HEK293 (cell line): ENCODE measurements at regions not wholly inside any gene's neighbourhood (a gene's known extent, or its start where the extent isn't known, plus 50 kb on each side); places are given as distances from the start of the nearest gene placed in this dataset.

ENCODE experiments used
- CTCF ChIA-PET: fragments of 350-600 bp; formaldehyde crosslinking; extraction: SDS; loops from one replicate; lab custom pipeline; 2021; ENCODE audit warnings: antibody characterized with exemption; lab: Yijun Ruan, JAX
- POLR2A ChIA-PET: fragments of 300-600 bp; formaldehyde crosslinking; extraction: SDS; loops from one replicate; lab custom pipeline; 2020; ENCODE audit warnings: antibody characterized with exemption, inconsistent platforms; lab: Yijun Ruan, JAX
- H3K27ac ChIP-seq: fragments of 200-500 bp; sonication (Bioruptor generic); 2 replicates; pipeline ENCODE4 v1.5.1; 2014; ENCODE audit warnings: low read depth, low read length, control low read depth, inconsistent platforms; ENCODE audit errors: extremely low read depth
- H3K36me3 ChIP-seq, 2 experiments: fragments of 200-500 bp in 1 of 2; sonication (Bioruptor generic) in 1 of 2; 1 replicate in 1 of 2; 2 replicates in 1 of 2; pipeline ENCODE4 v1.5.1; 2014 to 2017; ENCODE audit warnings: inconsistent platforms in 2 of 2, low read length in 2 of 2; ENCODE audit not compliant: control insufficient read depth in 2 of 2, insufficient read depth in 1 of 2
- H3K4me1 ChIP-seq: fragments of 200-500 bp; sonication (Bioruptor generic); 2 replicates; pipeline ENCODE4 v1.5.1; 2014; ENCODE audit warnings: mild to moderate bottlenecking, low read length, inconsistent platforms; ENCODE audit not compliant: control insufficient read depth, insufficient read depth
- H3K4me3 ChIP-seq: 2 replicates; pipeline ENCODE4 v1.5.1; 2011; ENCODE audit warnings: low read depth, mild to moderate bottlenecking, control low read depth, low read length, moderate library complexity
- H3K9me3 ChIP-seq: fragments of 200-500 bp; sonication (Bioruptor generic); 2 replicates; pipeline ENCODE4 v1.5.1; 2014; ENCODE audit warnings: low read depth, low read length, inconsistent platforms; ENCODE audit not compliant: control insufficient read depth, insufficient read depth
- BCL11A ChIP-seq: fragments of 450-650 bp; formaldehyde crosslinking; IDR thresholded peaks from 2 replicates; pipeline ENCODE4 v1.5.1; 2016; ENCODE audit warnings: low read depth, missing biosample characterization, missing genetic modification characterization
- HOXA7 ChIP-seq: sonication (generic); formaldehyde crosslinking; IDR thresholded peaks from 2 replicates; pipeline ENCODE4 v1.8.1; 2022; ENCODE audit warnings: missing genetic modification reagents, borderline replicate concordance
- KLF7 ChIP-seq: fragments of 450-650 bp; formaldehyde crosslinking; IDR thresholded peaks from 2 replicates; pipeline ENCODE4 v1.5.1; 2016; ENCODE audit warnings: missing biosample characterization, missing genetic modification characterization, borderline replicate concordance
- REPIN1 ChIP-seq: fragments of 450-650 bp; formaldehyde crosslinking; IDR thresholded peaks from 2 replicates; pipeline ENCODE4 v1.5.1; 2017; ENCODE audit warnings: missing biosample characterization, missing genetic modification characterization, low read depth
- SETDB1 ChIP-seq: IDR thresholded peaks from one replicate; pipeline ENCODE4 v1.6.1; 2017; ENCODE audit warnings: mild to moderate bottlenecking, low read length, moderate library complexity, mixed read lengths; ENCODE audit not compliant: insufficient read length
- TRIM28 ChIP-seq: IDR thresholded peaks from 2 replicates; pipeline ENCODE4 v1.6.1; 2011; ENCODE audit warnings: low read length, control low read depth, borderline replicate concordance
- ZFHX2 ChIP-seq: fragments of 450-650 bp; formaldehyde crosslinking; conservative IDR thresholded peaks from 2 replicates; pipeline ENCODE4 v1.5.1; 2016; ENCODE audit warnings: missing biosample characterization, missing genetic modification characterization
- ZFP3 ChIP-seq: fragments of 450-650 bp; formaldehyde crosslinking; IDR thresholded peaks from 2 replicates; pipeline ENCODE4 v1.5.1; 2016; ENCODE audit warnings: low read depth, missing biosample characterization, missing genetic modification characterization
- ZNF10 ChIP-seq: fragments of 450-650 bp; formaldehyde crosslinking; IDR thresholded peaks from 2 replicates; pipeline ENCODE4 v1.5.1; 2017; ENCODE audit warnings: missing biosample characterization, missing genetic modification characterization
- ZNF121 ChIP-seq: fragments of 450-650 bp; formaldehyde crosslinking; IDR thresholded peaks from 2 replicates; pipeline ENCODE4 v1.5.1; 2016; ENCODE audit warnings: missing biosample characterization, missing genetic modification characterization
- ZNF169 ChIP-seq: fragments of 450-650 bp; formaldehyde crosslinking; IDR thresholded peaks from 2 replicates; pipeline ENCODE4 v1.5.1; 2016; ENCODE audit warnings: missing biosample characterization, missing genetic modification characterization
- ZNF2 ChIP-seq: fragments of 450-650 bp; formaldehyde crosslinking; IDR thresholded peaks from 2 replicates; pipeline ENCODE4 v1.5.1; 2016; ENCODE audit warnings: missing biosample characterization, missing genetic modification characterization
- ZNF341 ChIP-seq: fragments of 450-650 bp; formaldehyde crosslinking; IDR thresholded peaks from 2 replicates; pipeline ENCODE4; 2016; ENCODE audit warnings: low read depth, missing biosample characterization, missing genetic modification characterization
- ZNF423 ChIP-seq: fragments of 450-650 bp; formaldehyde crosslinking; IDR thresholded peaks from 2 replicates; pipeline ENCODE4 v1.5.1; 2016; ENCODE audit warnings: missing biosample characterization, missing genetic modification characterization
- ZNF530 ChIP-seq: fragments of 450-650 bp; formaldehyde crosslinking; IDR thresholded peaks from 2 replicates; pipeline ENCODE4 v1.5.1; 2016; ENCODE audit warnings: low read depth, missing biosample characterization, missing genetic modification characterization
- ZNF544 ChIP-seq: fragments of 450-650 bp; formaldehyde crosslinking; IDR thresholded peaks from 2 replicates; pipeline ENCODE4 v1.5.0; 2017; ENCODE audit warnings: missing biosample characterization, missing genetic modification characterization
- ZNF624 ChIP-seq: fragments of 450-650 bp; formaldehyde crosslinking; IDR thresholded peaks from 2 replicates; pipeline ENCODE4 v1.5.1; 2017; ENCODE audit warnings: missing biosample characterization, missing genetic modification characterization
- ZNF654 ChIP-seq: fragments of 450-650 bp; formaldehyde crosslinking; IDR thresholded peaks from 2 replicates; pipeline ENCODE4 v1.5.1; 2016; ENCODE audit warnings: low read depth, missing biosample characterization, missing genetic modification characterization
- ZNF707 ChIP-seq: fragments of 450-650 bp; formaldehyde crosslinking; IDR thresholded peaks from 2 replicates; pipeline ENCODE4 v1.5.1; 2016; ENCODE audit warnings: missing biosample characterization, missing genetic modification characterization
- TF ChIP-seq, protein P1 (sequence below): fragments of 450-650 bp; formaldehyde crosslinking; IDR thresholded peaks from 2 replicates; pipeline ENCODE4 v1.5.1; 2016; ENCODE audit warnings: missing biosample characterization, missing genetic modification characterization
- TF ChIP-seq, protein P2 (sequence below): IDR thresholded peaks from 2 replicates; pipeline ENCODE4 v1.6.1; 2011; ENCODE audit warnings: mild to moderate bottlenecking, low read depth, low read length, borderline replicate concordance
- TF ChIP-seq, protein P3 (sequence below): fragments of 450-650 bp; IDR thresholded peaks from 2 replicates; pipeline ENCODE4 v1.5.1; 2018; ENCODE audit warnings: missing biosample characterization, mild to moderate bottlenecking, missing genetic modification characterization
- TF ChIP-seq, protein P4 (sequence below): fragments of 450-650 bp; formaldehyde crosslinking; IDR thresholded peaks from 2 replicates; pipeline ENCODE4 v1.5.1; 2016; ENCODE audit warnings: missing biosample characterization, missing genetic modification characterization
- TF ChIP-seq, protein P5 (sequence below): fragments of 450-650 bp; formaldehyde crosslinking; IDR thresholded peaks from 2 replicates; pipeline ENCODE4 v1.5.1; 2016; ENCODE audit warnings: missing biosample characterization, missing genetic modification characterization

DNA sequence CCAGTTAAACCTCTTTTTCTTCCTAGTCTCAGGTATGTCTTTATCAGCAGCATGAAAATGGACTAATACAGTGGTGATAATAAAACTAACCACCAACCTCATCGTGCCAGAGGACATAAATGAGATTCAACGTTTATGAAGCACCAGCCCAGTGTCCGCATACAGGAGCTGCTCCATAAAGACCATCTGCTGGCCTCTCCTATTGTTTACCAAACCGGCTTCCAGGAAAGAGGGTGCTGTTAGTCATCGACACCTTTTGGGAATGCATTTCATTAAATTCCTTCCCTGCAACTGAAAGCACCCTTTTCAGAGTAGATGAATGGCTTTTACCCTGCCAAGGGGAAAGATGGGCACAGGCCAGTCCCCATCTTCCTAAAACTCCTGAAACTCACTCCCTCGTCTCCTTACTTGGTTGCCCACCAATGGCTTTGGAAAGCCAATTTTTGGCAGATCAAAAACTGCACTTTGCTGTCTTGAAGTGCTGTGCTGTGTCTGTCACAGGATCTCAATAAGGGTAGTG, 122.1 kb downstream of the AQP9 start:
- CTCF ChIA-PET: no interaction called here
- no peaks in the 10 kb centered on the region; the same call in 1 of the 2 replicates for H3K4me1 ChIP-seq
- H3K36me3 ChIP-seq: no peaks in the 10 kb centered on the region
- H3K9me3 ChIP-seq: no peaks in the 10 kb centered on the region
- TF ChIP-seq ZNF423 (tag by site-specific recombination) (no peak), ZNF624 (tag by site-specific recombination) (no peak), ZNF341 (tag by site-specific recombination) (no peak), ZNF530 (tag by site-specific recombination) (no peak), ZNF169 (tag by site-specific recombination) (no peak), HOXA7 (no peak), SETDB1 (no peak)
- H3K4me3 ChIP-seq: no peak overlapping the region
- POLR2A ChIA-PET: no interaction called here
- H3K27ac ChIP-seq: no peak overlapping the region

DNA sequence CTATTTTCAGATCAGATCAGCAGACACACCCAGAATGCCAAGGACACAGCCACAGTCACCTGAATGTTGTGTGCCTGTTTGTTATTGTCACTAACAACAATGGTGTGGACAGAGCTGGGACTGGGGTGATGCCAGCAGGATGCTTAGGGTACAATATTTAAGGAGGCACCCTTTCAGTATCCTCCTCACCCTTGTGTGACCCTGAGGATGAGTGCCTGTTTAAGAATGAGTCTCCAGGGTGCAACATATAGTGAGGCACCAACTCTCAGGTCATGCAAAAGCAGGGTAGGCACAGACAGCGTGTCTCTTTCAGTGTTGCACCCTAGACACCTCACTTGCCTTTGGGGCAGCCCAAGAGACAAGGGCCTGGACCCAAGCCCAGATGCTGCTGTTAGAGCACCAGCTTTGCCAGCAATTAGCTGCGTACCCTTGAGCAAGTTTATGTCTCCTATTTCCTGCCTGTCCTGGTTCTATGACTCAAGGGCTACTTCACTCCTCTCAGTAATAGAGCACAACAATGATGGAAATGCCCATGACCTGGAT, 122.6 kb downstream of the AQP9 start:
- CTCF ChIA-PET: no interaction called here
- H3K36me3 ChIP-seq: no peaks in the 10 kb centered on the region
- H3K4me3 ChIP-seq: no peak overlapping the region
- no peaks in the 10 kb centered on the region for H3K9me3 ChIP-seq
- TF ChIP-seq, protein P1, sequence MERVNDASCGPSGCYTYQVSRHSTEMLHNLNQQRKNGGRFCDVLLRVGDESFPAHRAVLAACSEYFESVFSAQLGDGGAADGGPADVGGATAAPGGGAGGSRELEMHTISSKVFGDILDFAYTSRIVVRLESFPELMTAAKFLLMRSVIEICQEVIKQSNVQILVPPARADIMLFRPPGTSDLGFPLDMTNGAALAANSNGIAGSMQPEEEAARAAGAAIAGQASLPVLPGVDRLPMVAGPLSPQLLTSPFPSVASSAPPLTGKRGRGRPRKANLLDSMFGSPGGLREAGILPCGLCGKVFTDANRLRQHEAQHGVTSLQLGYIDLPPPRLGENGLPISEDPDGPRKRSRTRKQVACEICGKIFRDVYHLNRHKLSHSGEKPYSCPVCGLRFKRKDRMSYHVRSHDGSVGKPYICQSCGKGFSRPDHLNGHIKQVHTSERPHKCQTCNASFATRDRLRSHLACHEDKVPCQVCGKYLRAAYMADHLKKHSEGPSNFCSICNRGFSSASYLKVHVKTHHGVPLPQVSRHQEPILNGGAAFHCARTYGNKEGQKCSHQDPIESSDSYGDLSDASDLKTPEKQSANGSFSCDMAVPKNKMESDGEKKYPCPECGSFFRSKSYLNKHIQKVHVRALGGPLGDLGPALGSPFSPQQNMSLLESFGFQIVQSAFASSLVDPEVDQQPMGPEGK (tag by site-specific recombination): no peak
- TF ChIP-seq ZNF121 (tag by site-specific recombination) (no peak), ZNF544 (tag by site-specific recombination) (no peak), ZNF10 (tag by site-specific recombination) (no peak), ZNF707 (tag by site-specific recombination) (no peak), ZNF654 (no peak), ZNF423 (tag by site-specific recombination) (no peak), ZNF2 (no peak), ZFP3 (no peak)
- TF ChIP-seq, protein P2, sequence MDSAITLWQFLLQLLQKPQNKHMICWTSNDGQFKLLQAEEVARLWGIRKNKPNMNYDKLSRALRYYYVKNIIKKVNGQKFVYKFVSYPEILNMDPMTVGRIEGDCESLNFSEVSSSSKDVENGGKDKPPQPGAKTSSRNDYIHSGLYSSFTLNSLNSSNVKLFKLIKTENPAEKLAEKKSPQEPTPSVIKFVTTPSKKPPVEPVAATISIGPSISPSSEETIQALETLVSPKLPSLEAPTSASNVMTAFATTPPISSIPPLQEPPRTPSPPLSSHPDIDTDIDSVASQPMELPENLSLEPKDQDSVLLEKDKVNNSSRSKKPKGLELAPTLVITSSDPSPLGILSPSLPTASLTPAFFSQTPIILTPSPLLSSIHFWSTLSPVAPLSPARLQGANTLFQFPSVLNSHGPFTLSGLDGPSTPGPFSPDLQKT: no peak
- TF ChIP-seq, protein P3, sequence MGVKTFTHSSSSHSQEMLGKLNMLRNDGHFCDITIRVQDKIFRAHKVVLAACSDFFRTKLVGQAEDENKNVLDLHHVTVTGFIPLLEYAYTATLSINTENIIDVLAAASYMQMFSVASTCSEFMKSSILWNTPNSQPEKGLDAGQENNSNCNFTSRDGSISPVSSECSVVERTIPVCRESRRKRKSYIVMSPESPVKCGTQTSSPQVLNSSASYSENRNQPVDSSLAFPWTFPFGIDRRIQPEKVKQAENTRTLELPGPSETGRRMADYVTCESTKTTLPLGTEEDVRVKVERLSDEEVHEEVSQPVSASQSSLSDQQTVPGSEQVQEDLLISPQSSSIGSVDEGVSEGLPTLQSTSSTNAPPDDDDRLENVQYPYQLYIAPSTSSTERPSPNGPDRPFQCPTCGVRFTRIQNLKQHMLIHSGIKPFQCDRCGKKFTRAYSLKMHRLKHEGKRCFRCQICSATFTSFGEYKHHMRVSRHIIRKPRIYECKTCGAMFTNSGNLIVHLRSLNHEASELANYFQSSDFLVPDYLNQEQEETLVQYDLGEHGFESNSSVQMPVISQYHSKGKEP (tag by site-specific recombination): no peak
- H3K27ac ChIP-seq: no peak overlapping the region
- POLR2A ChIA-PET: no interaction called here
- no peaks in the 10 kb centered on the region; the same call in 1 of the 2 replicates for H3K4me1 ChIP-seq

DNA sequence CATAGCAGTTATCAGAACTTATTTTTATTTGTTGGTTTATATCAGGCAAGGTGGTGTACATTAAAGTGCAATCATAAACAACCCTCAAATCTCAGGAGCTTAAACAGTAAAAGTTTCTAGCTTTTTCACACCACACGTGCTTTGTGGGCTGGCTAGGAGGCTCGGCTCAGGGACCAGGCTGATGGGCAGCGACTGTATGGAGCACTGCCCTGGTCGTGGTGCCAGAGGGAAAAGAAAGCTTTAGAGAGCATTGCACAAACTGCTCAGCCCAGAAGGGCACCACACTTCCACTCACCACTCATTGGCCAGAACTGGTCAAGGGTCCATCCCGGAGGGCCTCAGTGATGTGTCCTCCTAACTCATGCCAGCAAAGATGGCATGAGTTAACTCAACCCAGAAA, 123.2 kb downstream of the AQP9 start:
- H3K4me1 ChIP-seq: no peaks in the 10 kb centered on the region; the same call in 1 of the 2 replicates
- no peaks in the 10 kb centered on the region for H3K9me3 ChIP-seq
- no peak overlapping the region for H3K27ac ChIP-seq
- ChIA-PET POLR2A (no interaction called here), CTCF (no interaction called here)
- TF ChIP-seq, protein P4, sequence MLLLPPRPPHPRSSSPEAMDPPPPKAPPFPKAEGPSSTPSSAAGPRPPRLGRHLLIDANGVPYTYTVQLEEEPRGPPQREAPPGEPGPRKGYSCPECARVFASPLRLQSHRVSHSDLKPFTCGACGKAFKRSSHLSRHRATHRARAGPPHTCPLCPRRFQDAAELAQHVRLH (tag by site-specific recombination): no peak
- TF ChIP-seq, protein P5, sequence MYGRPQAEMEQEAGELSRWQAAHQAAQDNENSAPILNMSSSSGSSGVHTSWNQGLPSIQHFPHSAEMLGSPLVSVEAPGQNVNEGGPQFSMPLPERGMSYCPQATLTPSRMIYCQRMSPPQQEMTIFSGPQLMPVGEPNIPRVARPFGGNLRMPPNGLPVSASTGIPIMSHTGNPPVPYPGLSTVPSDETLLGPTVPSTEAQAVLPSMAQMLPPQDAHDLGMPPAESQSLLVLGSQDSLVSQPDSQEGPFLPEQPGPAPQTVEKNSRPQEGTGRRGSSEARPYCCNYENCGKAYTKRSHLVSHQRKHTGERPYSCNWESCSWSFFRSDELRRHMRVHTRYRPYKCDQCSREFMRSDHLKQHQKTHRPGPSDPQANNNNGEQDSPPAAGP (tag by site-specific recombination): no peak
- TF ChIP-seq ZFHX2 (tag by site-specific recombination) (no peak), BCL11A (no peak), TRIM28 (no peak), REPIN1 (no peak), KLF7 (no peak)
- no peak overlapping the region for H3K4me3 ChIP-seq
- H3K36me3 ChIP-seq: no peaks in the 10 kb centered on the region
